ENCODE measurements at regions not wholly inside any gene's neighbourhood (a gene's known extent, or its start where the extent isn't known, plus 50 kb on each side); places are given as distances from the start of the nearest gene placed in this dataset.

DNA sequence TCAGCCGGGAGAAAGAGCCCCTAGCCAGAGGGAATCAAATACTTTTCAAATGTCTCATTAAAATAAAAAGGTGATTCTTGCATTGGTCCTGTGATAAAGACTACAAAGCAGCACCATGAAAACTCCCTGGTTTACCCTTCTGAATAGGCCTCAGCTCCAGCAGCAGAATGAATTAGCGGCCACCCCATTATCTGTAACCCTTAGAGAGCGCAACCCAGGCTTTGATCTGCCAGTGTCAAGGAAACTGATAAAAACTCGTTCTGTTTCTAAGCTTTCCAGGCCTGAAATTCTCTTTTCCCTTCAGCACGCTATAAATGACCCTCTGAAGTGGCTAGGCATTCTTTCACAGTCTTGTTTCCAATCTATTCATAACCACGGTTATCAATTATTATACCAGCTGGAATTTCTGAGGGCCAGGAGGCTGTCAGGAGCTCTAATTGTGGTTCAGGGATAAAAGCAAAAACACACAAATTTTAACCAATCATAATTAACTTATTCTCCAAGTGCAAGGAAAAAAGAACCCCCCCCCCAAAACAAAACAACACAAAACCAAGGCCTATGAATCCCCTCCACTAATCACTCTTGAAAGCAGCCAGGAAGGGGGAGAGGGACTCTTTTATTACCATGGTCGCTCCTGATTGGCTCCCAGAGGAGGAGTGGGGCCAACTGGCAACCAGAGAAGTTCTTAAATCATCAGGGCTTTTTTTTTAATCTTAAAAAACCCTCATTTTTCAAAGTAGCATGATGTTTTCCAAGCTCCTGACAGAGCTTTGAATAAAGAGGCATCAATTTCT lies 258.9 kb downstream of the CYRIA start:
- dilution Hi-C loops (cut with HindIII; ENCODE audit: low sequenced_read_pairs, unreplicated experiment) (no loop called here), intact Hi-C loops (cut with micrococcal nuclease) (no loop called here)
- no TSS peak for BruUV-seq (replicated peaks)

More for the DNA sequence above, 258.9 kb downstream of the CYRIA start:
- Histone ChIP-seq H4K5ac (ENCODE audit: low read depth, low read length) (no peak overlapping the region), H3K9ac (ENCODE audit: low read depth, low read length) (no peak overlapping the region), H3K4me1 (ENCODE audit: control insufficient read depth, insufficient read depth, low read length) (no peaks in the 10 kb centered on the region), H3K4me2 (ENCODE audit: low read depth, low read length) (no peak overlapping the region), H2BK15ac (ENCODE audit: low read depth, low read length) (no peak overlapping the region), H3K23ac (ENCODE audit: low read depth, low read length) (no peak overlapping the region), H3K4me3 (ENCODE audit: insufficient read depth, low read depth, low read length) (no peak overlapping the region), H3K18ac (ENCODE audit: low read depth, low read length) (no peak overlapping the region), H2AK5ac (ENCODE audit: low read depth, low read length) (no peak overlapping the region), H4K91ac (ENCODE audit: insufficient read depth, low read depth, low read length) (no peak overlapping the region), H3K9me1 (ENCODE audit: insufficient read depth, low read length) (no peaks in the 10 kb centered on the region), H2AFZ (replicated peaks; ENCODE audit: low read length, poor library complexity) (no peak overlapping the region), H2AK9ac (replicated peaks; ENCODE audit: low read depth, low read length, poor library complexity) (no peak overlapping the region), H3K36me3 (ENCODE audit: control insufficient read depth, insufficient read depth, low read length) (no peaks in the 10 kb centered on the region), H2BK5ac (ENCODE audit: low read depth, low read length, poor library complexity, severe bottlenecking) (no peak overlapping the region), H3K14ac (replicated peaks; ENCODE audit: low read depth, low read length) (no peak overlapping the region), H2BK120ac (ENCODE audit: low read depth, low read length) (no peak overlapping the region), H3K4ac (ENCODE audit: low read depth, low read length) (no peak overlapping the region), H4K8ac (ENCODE audit: low read depth in 2 of 2, low read length in 2 of 2) (no peak overlapping the region), H3K9me3 (ENCODE audit: control insufficient read depth, insufficient read depth, low read length) (peaks cover 17% of the 10 kb centered on the region), H2BK20ac (ENCODE audit: low read depth, low read length) (no peak overlapping the region), H3K27me3 (ENCODE audit: control insufficient read depth, insufficient read depth, low read length) (no peaks in the 10 kb centered on the region), H3K56ac (ENCODE audit: extremely low read depth, insufficient read depth, low read length) (no peak overlapping the region), H4K20me1 (ENCODE audit: insufficient read depth, low read length) (no peaks in the 10 kb centered on the region), H3K79me1 (ENCODE audit: low read depth in 1 of 2, low read length in 2 of 2) (no peaks in the 10 kb centered on the region), H3K27ac (ENCODE audit: insufficient read depth, low read length) (no peak overlapping the region)
- TF ChIP-seq, protein P1, sequence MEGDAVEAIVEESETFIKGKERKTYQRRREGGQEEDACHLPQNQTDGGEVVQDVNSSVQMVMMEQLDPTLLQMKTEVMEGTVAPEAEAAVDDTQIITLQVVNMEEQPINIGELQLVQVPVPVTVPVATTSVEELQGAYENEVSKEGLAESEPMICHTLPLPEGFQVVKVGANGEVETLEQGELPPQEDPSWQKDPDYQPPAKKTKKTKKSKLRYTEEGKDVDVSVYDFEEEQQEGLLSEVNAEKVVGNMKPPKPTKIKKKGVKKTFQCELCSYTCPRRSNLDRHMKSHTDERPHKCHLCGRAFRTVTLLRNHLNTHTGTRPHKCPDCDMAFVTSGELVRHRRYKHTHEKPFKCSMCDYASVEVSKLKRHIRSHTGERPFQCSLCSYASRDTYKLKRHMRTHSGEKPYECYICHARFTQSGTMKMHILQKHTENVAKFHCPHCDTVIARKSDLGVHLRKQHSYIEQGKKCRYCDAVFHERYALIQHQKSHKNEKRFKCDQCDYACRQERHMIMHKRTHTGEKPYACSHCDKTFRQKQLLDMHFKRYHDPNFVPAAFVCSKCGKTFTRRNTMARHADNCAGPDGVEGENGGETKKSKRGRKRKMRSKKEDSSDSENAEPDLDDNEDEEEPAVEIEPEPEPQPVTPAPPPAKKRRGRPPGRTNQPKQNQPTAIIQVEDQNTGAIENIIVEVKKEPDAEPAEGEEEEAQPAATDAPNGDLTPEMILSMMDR (conservative IDR thresholded peaks at IDR 0.05; ENCODE audit: low read depth, low read length) = no peak
- TF ChIP-seq SMC3 (IDR thresholded peaks at IDR 0.05; ENCODE audit: low read depth, low read length) = no peak
- no peak for TF ChIP-seq MAZ (IDR thresholded peaks at IDR 0.05; ENCODE audit: borderline replicate concordance, low read depth, low read length)
- no peak for TF ChIP-seq RAD21 (IDR thresholded peaks at IDR 0.05; ENCODE audit: low read length)
- no peak for TF ChIP-seq MAFK (IDR thresholded peaks at IDR 0.05; ENCODE audit: low read depth, low read length)
- no peak for TF ChIP-seq CHD1 (IDR thresholded peaks at IDR 0.05; ENCODE audit: low read depth, low read length)
- TF ChIP-seq RFX5 (IDR thresholded peaks at IDR 0.05; ENCODE audit: low read depth, low read length) = no peak
- no peak for TF ChIP-seq MXI1 (IDR thresholded peaks at IDR 0.05; ENCODE audit: borderline replicate concordance, low read depth, low read length)
- TF ChIP-seq POLR2A (IDR thresholded peaks at IDR 0.05; ENCODE audit: low read depth, low read length) = no peak
- TF ChIP-seq CEBPB (IDR thresholded peaks at IDR 0.05; ENCODE audit: low read depth, low read length) = no peak
- TF ChIP-seq NFE2L2 (IDR thresholded peaks at IDR 0.05; ENCODE audit: low read depth, low read length) = no peak
- TF ChIP-seq BHLHE40 (IDR thresholded peaks at IDR 0.05; ENCODE audit: low read depth, low read length) = no peak
- TF ChIP-seq FOS (IDR thresholded peaks at IDR 0.05; ENCODE audit: low read depth, low read length) = no peak
- TF ChIP-seq ELK1 (IDR thresholded peaks at IDR 0.05; ENCODE audit: borderline replicate concordance, low read depth, low read length) = no peak
- TF ChIP-seq RCOR1 (IDR thresholded peaks at IDR 0.05; ENCODE audit: insufficient replicate concordance, low read length) = no peak
- TF ChIP-seq USF2 (IDR thresholded peaks at IDR 0.05; ENCODE audit: low read depth, low read length) = no peak
- POLR2A ChIA-PET (ENCODE audit: unreplicated experiment) = no interaction called here
- in situ Hi-C loops (cut with MboI; ENCODE audit: low sequenced_read_pairs) = no loop called here
- CTCF ChIA-PET = no interaction called here
- DNase-seq = no peak
- ATAC-seq (ENCODE audit: low read depth) = no peak
- 17% methylated on average over 3 of the region's 7 CpGs; no CpG with 5 or more reads in 1 of the 2 experiments for WGBS, 2 experiments (ENCODE audit: extremely low coverage in 2 of 2, insufficient read length in 1 of 2)

Data from IMR-90 (cell line).